BE2C (cell line): ENCODE measurements at regions not wholly inside any gene's neighbourhood (a gene's known extent, or its start where the extent isn't known, plus 50 kb on each side); places are given as distances from the start of the nearest gene placed in this dataset.
A peak's percentile ranks its signal among the peaks of the same experiment; 100 is the strongest.

Experiments used
- DNase-seq: peaks from one replicate; pipeline ENCODE4 v3.0.0-alpha.2; 2020
- H3K27me3 ChIP-seq: fragments of 250-450 bp; sonication (Bioruptor Pico); 2 replicates; pipeline ENCODE4 v1.5.1; 2020; ENCODE audit warnings: mild to moderate bottlenecking
- H3K36me3 ChIP-seq: fragments of 250-450 bp; sonication (Bioruptor Pico); 2 replicates; pipeline ENCODE4 v1.5.1; 2020; ENCODE audit warnings: mild to moderate bottlenecking
- H3K4me1 ChIP-seq: fragments of 250-450 bp; sonication (Bioruptor Pico); 2 replicates; pipeline ENCODE4 v1.5.1; 2020
- H3K4me3 ChIP-seq: 2 replicates; pipeline ENCODE4 v1.5.1; 2011; ENCODE audit warnings: low read depth, low read length
- H3K9me3 ChIP-seq: fragments of 250-450 bp; sonication (Bioruptor Pico); 2 replicates; pipeline ENCODE4 v1.5.1; 2020
- TF ChIP-seq, protein P1 (sequence below): IDR thresholded peaks from 2 replicates; pipeline ENCODE4 v1.5.1; 2012; ENCODE audit warnings: mild to moderate bottlenecking, low read depth, low read length

DNA sequence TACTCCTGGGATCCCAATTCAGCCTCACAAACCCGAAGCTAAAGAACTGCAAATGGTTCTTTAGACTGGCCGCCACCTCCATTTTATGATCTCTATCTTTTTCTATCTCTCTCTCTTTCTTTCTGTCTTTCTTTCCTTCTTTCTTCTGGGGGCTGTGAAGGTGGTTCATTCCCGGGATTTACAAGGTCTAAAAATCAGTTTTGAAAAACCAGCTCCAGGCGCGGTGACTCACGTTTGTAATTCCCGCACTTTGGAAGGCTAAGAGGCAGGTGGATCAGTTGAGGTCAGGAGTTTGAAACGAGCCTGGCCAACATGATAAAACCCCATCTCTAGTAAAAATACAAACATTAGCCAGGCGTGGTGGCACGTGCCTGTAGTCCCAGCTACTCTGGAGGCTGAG is 67.2 kb upstream of the VASH1 start:
- TF ChIP-seq, protein P1, sequence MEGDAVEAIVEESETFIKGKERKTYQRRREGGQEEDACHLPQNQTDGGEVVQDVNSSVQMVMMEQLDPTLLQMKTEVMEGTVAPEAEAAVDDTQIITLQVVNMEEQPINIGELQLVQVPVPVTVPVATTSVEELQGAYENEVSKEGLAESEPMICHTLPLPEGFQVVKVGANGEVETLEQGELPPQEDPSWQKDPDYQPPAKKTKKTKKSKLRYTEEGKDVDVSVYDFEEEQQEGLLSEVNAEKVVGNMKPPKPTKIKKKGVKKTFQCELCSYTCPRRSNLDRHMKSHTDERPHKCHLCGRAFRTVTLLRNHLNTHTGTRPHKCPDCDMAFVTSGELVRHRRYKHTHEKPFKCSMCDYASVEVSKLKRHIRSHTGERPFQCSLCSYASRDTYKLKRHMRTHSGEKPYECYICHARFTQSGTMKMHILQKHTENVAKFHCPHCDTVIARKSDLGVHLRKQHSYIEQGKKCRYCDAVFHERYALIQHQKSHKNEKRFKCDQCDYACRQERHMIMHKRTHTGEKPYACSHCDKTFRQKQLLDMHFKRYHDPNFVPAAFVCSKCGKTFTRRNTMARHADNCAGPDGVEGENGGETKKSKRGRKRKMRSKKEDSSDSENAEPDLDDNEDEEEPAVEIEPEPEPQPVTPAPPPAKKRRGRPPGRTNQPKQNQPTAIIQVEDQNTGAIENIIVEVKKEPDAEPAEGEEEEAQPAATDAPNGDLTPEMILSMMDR, result no peak
- no peak for DNase-seq

GRCh38 chr14:76695263-76695920 is 65.9 kb upstream of the VASH1 start:
- Histone ChIP-seq H3K27me3 (no peaks in the 10 kb centered on the region), H3K4me3 (no peak overlapping the region), H3K4me1 (no peaks in the 10 kb centered on the region; the same call in 1 of the 2 replicates), H3K9me3 (no peaks in the 10 kb centered on the region), H3K36me3 (no peaks in the 10 kb centered on the region)
- TF ChIP-seq, protein P1, result no peak
- no peak for DNase-seq

More for the DNA sequence above, 67.2 kb upstream of the VASH1 start:
- Histone ChIP-seq H3K36me3 (no peaks in the 10 kb centered on the region), H3K4me1 (no peaks in the 10 kb centered on the region; the same call in 1 of the 2 replicates), H3K4me3 (no peak overlapping the region), H3K27me3 (no peaks in the 10 kb centered on the region), H3K9me3 (no peaks in the 10 kb centered on the region)

GRCh38 chr14:76696361-76696760 is 64.9 kb upstream of the VASH1 start:
- H3K27me3 ChIP-seq, result no peaks in the 10 kb centered on the region
- TF ChIP-seq, protein P1, result no peak
- no peak overlapping the region for H3K4me3 ChIP-seq

GRCh38 chr14:76696791-76697190 is 64.5 kb upstream of the VASH1 start:
- Histone ChIP-seq H3K27me3 (no peaks in the 10 kb centered on the region), H3K4me3 (no peak overlapping the region), H3K36me3 (no peaks in the 10 kb centered on the region), H3K9me3 (no peaks in the 10 kb centered on the region), H3K4me1 (no peaks in the 10 kb centered on the region; the same call in 1 of the 2 replicates)
- TF ChIP-seq, protein P1, result no peak
- no peak for DNase-seq

More at GRCh38 chr14:76696361-76696760, 64.9 kb upstream of the VASH1 start:
- DNase-seq, result no peak
- Histone ChIP-seq H3K4me1 (no peaks in the 10 kb centered on the region; the same call in 1 of the 2 replicates), H3K36me3 (no peaks in the 10 kb centered on the region), H3K9me3 (no peaks in the 10 kb centered on the region)

- Histone ChIP-seq H3K4me3 (no peak overlapping the region), H3K36me3 (no peaks in the 10 kb centered on the region), H3K27me3 (no peaks in the 10 kb centered on the region), H3K9me3 (no peaks in the 10 kb centered on the region), H3K4me1 (no peaks in the 10 kb centered on the region; the same call in 1 of the 2 replicates)
- TF ChIP-seq, protein P1, result no peak
- peak; percentile 28 for DNase-seq
Observed at GRCh38 chr14:76697246-76697905, 63.9 kb upstream of the VASH1 start.

- H3K36me3 ChIP-seq, result no peaks in the 10 kb centered on the region
- TF ChIP-seq, protein P1, result no peak
- no peak overlapping the region for H3K4me3 ChIP-seq
- no peak for DNase-seq
- H3K4me1 ChIP-seq, result no peaks in the 10 kb centered on the region; the same call in 1 of the 2 replicates
- H3K27me3 ChIP-seq, result no peaks in the 10 kb centered on the region
- no peaks in the 10 kb centered on the region for H3K9me3 ChIP-seq
Observed at GRCh38 chr14:76698191-76698590, 63.1 kb upstream of the VASH1 start.
